Lung (tissue), 11 donors: ENCODE measurements at regions not wholly inside any gene's neighbourhood (a gene's known extent, or its start where the extent isn't known, plus 50 kb on each side); places are given as distances from the start of the nearest gene placed in this dataset.

Experiments used
- ATAC-seq: fragments of 200-7000 bp; cut with Tn5 transposase; one replicate; pipeline ENCODE4 v1.9.1; 2020; ENCODE audit warnings: moderate number of reproducible peaks; ENCODE audit not compliant: insufficient read depth, low FRiP score
- DNase-seq, 3 donors: peaks; one replicate each; pipeline ENCODE4 v3.0.0-alpha.2; 2013 to 2017
- H3K27ac ChIP-seq, 2 donors: one replicate each; pipeline ENCODE4 v1.5.1; 2013; ENCODE audit warnings: mild to moderate bottlenecking in 2 of 2, moderate library complexity in 2 of 2, control low read depth in 1 of 2, inconsistent platforms in 1 of 2, low read depth in 1 of 2, low read length in 1 of 2
- H3K27me3 ChIP-seq, 3 donors: one replicate each; pipeline ENCODE4 v1.5.1; 2013; ENCODE audit warnings: low read length in 2 of 3; ENCODE audit not compliant: control insufficient read depth in 3 of 3, insufficient read depth in 3 of 3
- H3K36me3 ChIP-seq, 4 donors: one replicate each; pipeline ENCODE4 v1.5.1; 2013; ENCODE audit warnings: low read length in 4 of 4, mild to moderate bottlenecking in 1 of 4, moderate library complexity in 1 of 4; ENCODE audit not compliant: control insufficient read depth in 4 of 4, insufficient read depth in 4 of 4
- H3K4me1 ChIP-seq, 5 donors: one replicate each; pipeline ENCODE4 v1.5.1; 2013; ENCODE audit warnings: low read length in 5 of 5, mild to moderate bottlenecking in 2 of 5, moderate library complexity in 1 of 5; ENCODE audit not compliant: control insufficient read depth in 5 of 5, insufficient read depth in 5 of 5
- H3K4me3 ChIP-seq: one replicate; pipeline ENCODE4 v1.5.1; 2013; ENCODE audit warnings: mild to moderate bottlenecking, control low read depth, moderate library complexity
- H3K9ac ChIP-seq, 2 donors: one replicate each; pipeline ENCODE4 v1.5.1; 2013; ENCODE audit warnings: low read length in 2 of 2, control low read depth in 1 of 2; ENCODE audit not compliant: insufficient read depth in 1 of 2
- H3K9me3 ChIP-seq, 4 donors: one replicate each; pipeline ENCODE4 v1.5.1; 2013; ENCODE audit warnings: low read length in 3 of 4, mild to moderate bottlenecking in 1 of 4, moderate library complexity in 1 of 4; ENCODE audit not compliant: control insufficient read depth in 4 of 4, insufficient read depth in 3 of 4
- WGBS, 2 donors: extraction: QIAGEN DNeasy Blood & Tissue Kit; methylation state at CpG; one replicate each; pipeline ENCODE4 v1.1.7; 2013; 5-methylcytosine and 5-hydroxymethylcytosine counted together
- TF ChIP-seq, protein P1 (sequence below): IDR thresholded peaks from 2 replicates; pipeline ENCODE4 v1.5.1; 2012; ENCODE audit warnings: mild to moderate bottlenecking; ENCODE audit errors: control extremely low read depth, extremely low read depth
- donor health status: control.
- donor health status: control.
- donor health status: Bipolar disorder and iron deficiency.
- donor health status: healthy.
- donor health status: DM: yes; HTN: yes; CAD: no.

DNA sequence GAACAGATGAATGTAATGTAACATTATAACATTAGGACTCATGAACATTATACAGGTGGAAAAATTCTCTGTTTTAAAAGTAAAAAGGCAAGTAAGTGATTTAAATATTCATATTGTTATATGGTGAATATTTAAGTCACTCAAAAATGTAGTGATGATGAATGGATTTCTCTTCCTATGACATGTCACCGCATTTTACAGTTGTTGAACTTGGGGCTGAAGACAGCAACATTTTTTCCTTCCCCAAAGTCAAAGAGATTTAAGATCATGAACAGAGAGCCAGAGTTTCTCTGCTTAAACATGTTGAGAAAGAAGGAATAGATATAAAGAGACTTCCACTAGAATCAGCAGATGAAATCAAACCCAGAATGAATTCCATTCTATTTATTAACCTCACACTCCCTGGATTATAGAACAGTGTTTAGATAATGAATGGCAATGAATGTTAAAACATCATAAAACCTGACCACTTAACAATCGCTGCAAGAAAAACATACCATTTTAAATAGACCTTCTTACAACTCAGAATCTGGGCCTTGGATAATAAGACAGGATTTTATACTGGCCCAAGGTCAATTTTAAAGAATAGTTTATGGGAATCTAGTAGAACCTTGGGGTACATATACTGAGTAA, 163.6 kb upstream of the SIX2 start:
- 72 to 74% methylated on average over 2 of the region's 2 CpGs for WGBS, 2 donors
- DNase-seq (no peak), ATAC-seq (no peak)
- Histone ChIP-seq H3K9ac (no peak overlapping the region), H3K9me3 (peaks cover 0 to 11% (median 3%) of the 10 kb centered on the region in 4 donors), H3K27ac (no peak overlapping the region), H3K27me3 (peaks cover 11 to 54% (median 51%) of the 10 kb centered on the region in 3 donors), H3K4me3 (no peak overlapping the region), H3K36me3 (no peaks in the 10 kb centered on the region), H3K4me1 (peaks cover 0 to 22% (median 10%) of the 10 kb centered on the region in 5 donors)
- TF ChIP-seq, protein P1, sequence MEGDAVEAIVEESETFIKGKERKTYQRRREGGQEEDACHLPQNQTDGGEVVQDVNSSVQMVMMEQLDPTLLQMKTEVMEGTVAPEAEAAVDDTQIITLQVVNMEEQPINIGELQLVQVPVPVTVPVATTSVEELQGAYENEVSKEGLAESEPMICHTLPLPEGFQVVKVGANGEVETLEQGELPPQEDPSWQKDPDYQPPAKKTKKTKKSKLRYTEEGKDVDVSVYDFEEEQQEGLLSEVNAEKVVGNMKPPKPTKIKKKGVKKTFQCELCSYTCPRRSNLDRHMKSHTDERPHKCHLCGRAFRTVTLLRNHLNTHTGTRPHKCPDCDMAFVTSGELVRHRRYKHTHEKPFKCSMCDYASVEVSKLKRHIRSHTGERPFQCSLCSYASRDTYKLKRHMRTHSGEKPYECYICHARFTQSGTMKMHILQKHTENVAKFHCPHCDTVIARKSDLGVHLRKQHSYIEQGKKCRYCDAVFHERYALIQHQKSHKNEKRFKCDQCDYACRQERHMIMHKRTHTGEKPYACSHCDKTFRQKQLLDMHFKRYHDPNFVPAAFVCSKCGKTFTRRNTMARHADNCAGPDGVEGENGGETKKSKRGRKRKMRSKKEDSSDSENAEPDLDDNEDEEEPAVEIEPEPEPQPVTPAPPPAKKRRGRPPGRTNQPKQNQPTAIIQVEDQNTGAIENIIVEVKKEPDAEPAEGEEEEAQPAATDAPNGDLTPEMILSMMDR: no peak

DNA sequence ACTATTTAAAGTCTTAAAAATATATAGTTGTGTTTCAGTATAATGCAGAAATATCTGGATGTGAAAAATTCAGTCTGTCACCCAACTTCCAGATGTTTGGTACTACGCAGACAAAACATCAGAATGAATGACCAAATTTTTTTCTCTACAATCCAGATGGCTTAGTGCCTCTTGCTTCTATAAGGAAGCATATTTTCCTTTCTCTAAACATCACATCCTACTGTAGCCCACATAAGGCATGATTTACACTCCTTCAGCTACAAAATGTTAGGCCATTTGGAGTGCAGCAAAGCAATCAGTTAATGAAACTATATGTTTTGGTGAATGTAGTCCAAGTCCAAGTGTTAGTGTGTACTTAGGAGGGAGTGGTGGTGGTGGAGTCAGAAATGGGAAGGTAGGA, 162.9 kb upstream of the SIX2 start:
- DNase-seq (no peak), ATAC-seq (no peak)
- Histone ChIP-seq H3K9ac (no peak overlapping the region), H3K9me3 (peaks cover 0 to 11% (median 3%) of the 10 kb centered on the region in 4 donors), H3K36me3 (no peaks in the 10 kb centered on the region), H3K27me3 (peaks cover 11 to 62% (median 59%) of the 10 kb centered on the region in 3 donors), H3K27ac (no peak overlapping the region), H3K4me3 (no peak overlapping the region), H3K4me1 (peaks cover 0 to 22% (median 10%) of the 10 kb centered on the region in 5 donors)
- TF ChIP-seq, protein P1: no peak
- WGBS, 2 donors: 75 to 83% methylated on average over 1 of the region's 1 CpG

DNA sequence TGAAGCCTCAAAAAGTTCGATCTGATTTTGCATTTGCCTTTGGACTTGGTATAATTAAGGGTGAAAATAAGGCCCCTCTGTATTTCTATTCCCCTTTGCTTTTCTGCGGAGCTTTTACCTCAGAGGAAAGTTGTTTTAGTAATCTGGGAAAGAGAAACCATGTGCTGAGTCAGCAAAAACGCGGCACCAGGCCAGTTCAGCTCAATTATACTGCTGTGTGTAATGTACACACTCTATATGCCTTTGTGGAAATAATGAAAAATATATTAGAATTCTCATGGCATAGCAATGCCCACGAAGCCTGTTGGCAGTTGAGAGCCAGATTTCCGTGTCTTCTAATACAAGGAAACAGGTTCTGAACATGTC, 161.9 kb upstream of the SIX2 start:
- H3K27ac ChIP-seq: no peak overlapping the region
- DNase-seq (peak; percentile 33 to 75 (median 73)), ATAC-seq (no peak)
- peaks cover 0 to 11% (median 0%) of the 10 kb centered on the region in 4 donors for H3K9me3 ChIP-seq
- peaks cover 11 to 72% (median 69%) of the 10 kb centered on the region in 3 donors for H3K27me3 ChIP-seq
- H3K4me1 ChIP-seq: peaks cover 0 to 22% (median 10%) of the 10 kb centered on the region in 5 donors
- TF ChIP-seq, protein P1: no peak
- H3K36me3 ChIP-seq: no peaks in the 10 kb centered on the region
- H3K9ac ChIP-seq: no peak overlapping the region
- no peak overlapping the region for H3K4me3 ChIP-seq
- 29 to 37% methylated on average over 6 of the region's 6 CpGs for WGBS, 2 donors
